Ishikawa (cell line): ENCODE measurements at regions not wholly inside any gene's neighbourhood (a gene's known extent, or its start where the extent isn't known, plus 50 kb on each side); places are given as distances from the start of the nearest gene placed in this dataset.

Experiments used
- CEBPB ChIP-seq: IDR thresholded peaks from 2 replicates; pipeline ENCODE4 v1.6.1; 2012
- CREB1 ChIP-seq: IDR thresholded peaks from 2 replicates; pipeline ENCODE4 v1.6.1; 2012; ENCODE audit warnings: low read depth
- EGR1 ChIP-seq: IDR thresholded peaks from 2 replicates; pipeline ENCODE4 v1.6.1; 2012
- EP300 ChIP-seq: IDR thresholded peaks from 2 replicates; pipeline ENCODE4 v1.6.1; 2012; ENCODE audit warnings: borderline replicate concordance
- FOXM1 ChIP-seq: IDR thresholded peaks from 2 replicates; pipeline ENCODE4 v1.6.1; 2012; ENCODE audit warnings: low read depth, borderline replicate concordance
- NFIC ChIP-seq: IDR thresholded peaks from 2 replicates; pipeline ENCODE4 v1.6.1; 2012
- RAD21 ChIP-seq: IDR thresholded peaks from 2 replicates; pipeline ENCODE4 v1.6.1; 2012; ENCODE audit warnings: low read depth
- TAF1 ChIP-seq: IDR thresholded peaks from 2 replicates; pipeline ENCODE4 v1.6.1; 2012; ENCODE audit warnings: low read depth, mild to moderate bottlenecking
- TCF12 ChIP-seq: IDR thresholded peaks from 2 replicates; pipeline ENCODE4 v1.6.1; 2012; ENCODE audit warnings: low read depth
- TEAD4 ChIP-seq: IDR thresholded peaks from 2 replicates; pipeline ENCODE4 v1.6.1; 2012
- YY1 ChIP-seq: IDR thresholded peaks from 2 replicates; pipeline ENCODE4 v1.6.1; 2012; ENCODE audit warnings: low read depth
- ZBTB7A ChIP-seq: IDR thresholded peaks from 2 replicates; pipeline ENCODE4 v1.6.1; 2012; ENCODE audit warnings: low read depth
- TF ChIP-seq, protein P1 (sequence below): IDR thresholded peaks from 2 replicates; pipeline ENCODE4 v1.6.1; 2012
- TF ChIP-seq, protein P2 (sequence below): IDR thresholded peaks from 2 replicates; pipeline ENCODE4 v1.6.1; 2012; ENCODE audit warnings: low read depth, mild to moderate bottlenecking
- TF ChIP-seq, protein P3 (sequence below): IDR thresholded peaks from 2 replicates; pipeline ENCODE4 v1.6.1; 2012

DNA sequence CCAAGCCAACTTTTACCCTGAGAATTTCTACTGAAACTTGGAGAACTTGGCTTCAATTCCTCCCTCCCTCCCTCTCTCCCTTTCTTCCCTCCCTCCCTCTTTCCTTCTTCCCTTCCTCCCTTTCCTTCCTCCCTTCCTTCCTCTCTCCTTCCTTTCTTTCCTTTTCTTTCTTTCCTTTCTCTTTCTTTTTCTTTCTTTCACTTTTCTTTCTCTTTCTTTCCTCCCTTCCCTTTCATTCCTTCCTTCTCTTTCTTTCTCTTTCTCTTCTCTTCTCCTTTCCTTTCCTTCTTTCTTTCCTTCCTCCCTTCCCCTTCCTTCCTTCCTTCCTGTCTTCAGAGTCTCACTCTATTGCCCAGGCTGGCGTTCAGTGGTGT lies 268.1 kb upstream of the SDK2 start:
- TF ChIP-seq TEAD4: no peak
- no peak for TF ChIP-seq TCF12
- TF ChIP-seq, protein P1, sequence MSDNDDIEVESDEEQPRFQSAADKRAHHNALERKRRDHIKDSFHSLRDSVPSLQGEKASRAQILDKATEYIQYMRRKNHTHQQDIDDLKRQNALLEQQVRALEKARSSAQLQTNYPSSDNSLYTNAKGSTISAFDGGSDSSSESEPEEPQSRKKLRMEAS: no peak
- TF ChIP-seq, protein P2, sequence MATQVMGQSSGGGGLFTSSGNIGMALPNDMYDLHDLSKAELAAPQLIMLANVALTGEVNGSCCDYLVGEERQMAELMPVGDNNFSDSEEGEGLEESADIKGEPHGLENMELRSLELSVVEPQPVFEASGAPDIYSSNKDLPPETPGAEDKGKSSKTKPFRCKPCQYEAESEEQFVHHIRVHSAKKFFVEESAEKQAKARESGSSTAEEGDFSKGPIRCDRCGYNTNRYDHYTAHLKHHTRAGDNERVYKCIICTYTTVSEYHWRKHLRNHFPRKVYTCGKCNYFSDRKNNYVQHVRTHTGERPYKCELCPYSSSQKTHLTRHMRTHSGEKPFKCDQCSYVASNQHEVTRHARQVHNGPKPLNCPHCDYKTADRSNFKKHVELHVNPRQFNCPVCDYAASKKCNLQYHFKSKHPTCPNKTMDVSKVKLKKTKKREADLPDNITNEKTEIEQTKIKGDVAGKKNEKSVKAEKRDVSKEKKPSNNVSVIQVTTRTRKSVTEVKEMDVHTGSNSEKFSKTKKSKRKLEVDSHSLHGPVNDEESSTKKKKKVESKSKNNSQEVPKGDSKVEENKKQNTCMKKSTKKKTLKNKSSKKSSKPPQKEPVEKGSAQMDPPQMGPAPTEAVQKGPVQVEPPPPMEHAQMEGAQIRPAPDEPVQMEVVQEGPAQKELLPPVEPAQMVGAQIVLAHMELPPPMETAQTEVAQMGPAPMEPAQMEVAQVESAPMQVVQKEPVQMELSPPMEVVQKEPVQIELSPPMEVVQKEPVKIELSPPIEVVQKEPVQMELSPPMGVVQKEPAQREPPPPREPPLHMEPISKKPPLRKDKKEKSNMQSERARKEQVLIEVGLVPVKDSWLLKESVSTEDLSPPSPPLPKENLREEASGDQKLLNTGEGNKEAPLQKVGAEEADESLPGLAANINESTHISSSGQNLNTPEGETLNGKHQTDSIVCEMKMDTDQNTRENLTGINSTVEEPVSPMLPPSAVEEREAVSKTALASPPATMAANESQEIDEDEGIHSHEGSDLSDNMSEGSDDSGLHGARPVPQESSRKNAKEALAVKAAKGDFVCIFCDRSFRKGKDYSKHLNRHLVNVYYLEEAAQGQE: no peak
- no peak for TF ChIP-seq CREB1
- TF ChIP-seq, protein P3, sequence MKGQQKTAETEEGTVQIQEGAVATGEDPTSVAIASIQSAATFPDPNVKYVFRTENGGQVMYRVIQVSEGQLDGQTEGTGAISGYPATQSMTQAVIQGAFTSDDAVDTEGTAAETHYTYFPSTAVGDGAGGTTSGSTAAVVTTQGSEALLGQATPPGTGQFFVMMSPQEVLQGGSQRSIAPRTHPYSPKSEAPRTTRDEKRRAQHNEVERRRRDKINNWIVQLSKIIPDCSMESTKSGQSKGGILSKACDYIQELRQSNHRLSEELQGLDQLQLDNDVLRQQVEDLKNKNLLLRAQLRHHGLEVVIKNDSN: no peak
- no peak for TF ChIP-seq EGR1
- TF ChIP-seq TAF1: no peak

DNA sequence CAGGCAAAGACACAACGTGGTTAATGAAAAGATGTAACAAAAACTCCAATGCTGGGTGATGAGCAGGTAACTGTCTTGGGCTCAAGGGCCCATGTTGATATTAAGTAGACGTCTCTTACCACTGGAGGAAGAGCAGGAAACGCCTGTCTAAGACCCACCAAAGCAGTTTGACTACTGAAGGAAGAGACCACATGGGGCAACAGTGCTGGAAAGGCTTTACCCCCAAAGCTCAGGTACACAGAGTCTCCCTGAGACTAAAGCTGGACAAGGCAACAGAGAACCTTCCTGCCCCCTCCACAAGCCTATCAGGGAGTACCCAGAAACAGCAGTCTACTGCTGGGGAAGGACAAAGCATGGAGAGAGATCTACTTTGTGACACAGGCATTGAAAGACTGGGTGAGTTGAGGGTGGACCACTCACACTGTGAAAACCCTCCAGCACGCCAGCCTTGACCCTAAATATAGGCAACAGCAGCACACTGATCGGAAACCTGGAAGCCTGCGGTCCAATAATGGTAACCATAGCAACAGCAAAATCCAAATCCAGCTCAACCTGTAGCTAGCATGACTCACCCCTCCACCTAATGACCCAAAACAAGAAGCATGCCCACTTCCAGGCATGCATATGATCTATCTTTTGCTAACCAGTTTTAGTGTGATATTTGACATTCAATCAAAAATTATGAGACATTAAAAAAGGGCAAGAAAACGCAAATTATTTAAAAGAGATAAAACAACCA lies 270.5 kb upstream of the SDK2 start:
- no peak for TF ChIP-seq ZBTB7A
- TF ChIP-seq, protein P3: no peak
- no peak for TF ChIP-seq CREB1
- TF ChIP-seq, protein P2: no peak
- no peak for TF ChIP-seq FOXM1
- TF ChIP-seq RAD21: no peak
- no peak for TF ChIP-seq CEBPB
- TF ChIP-seq EP300: no peak
- TF ChIP-seq NFIC: no peak
- no peak for TF ChIP-seq TAF1
- TF ChIP-seq, protein P1: no peak
- no peak for TF ChIP-seq TCF12
- TF ChIP-seq TEAD4: no peak
- TF ChIP-seq EGR1: no peak
- no peak for TF ChIP-seq YY1

DNA sequence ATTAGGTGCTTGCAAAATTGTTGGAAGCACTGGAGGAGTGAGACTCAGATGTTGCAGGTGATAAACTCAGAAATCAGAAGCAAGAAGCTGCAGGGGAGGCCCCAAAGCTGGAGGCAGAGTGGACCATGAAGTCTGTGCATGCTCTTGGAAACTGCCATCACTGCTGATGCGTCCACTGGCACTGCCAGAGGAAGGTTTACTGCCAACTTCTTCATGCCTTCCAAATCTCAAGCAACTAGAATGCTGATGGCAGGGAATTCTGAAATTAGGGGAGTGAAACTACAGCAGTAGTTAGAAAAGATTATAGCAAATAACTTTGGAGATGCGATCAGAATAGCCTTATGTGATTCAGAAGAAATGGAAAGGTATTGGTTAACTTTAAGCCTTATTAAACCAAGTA lies 277.1 kb upstream of the SDK2 start:
- TF ChIP-seq, protein P2: no peak
- TF ChIP-seq RAD21 (no peak), EGR1 (no peak)
- TF ChIP-seq, protein P1: no peak

DNA sequence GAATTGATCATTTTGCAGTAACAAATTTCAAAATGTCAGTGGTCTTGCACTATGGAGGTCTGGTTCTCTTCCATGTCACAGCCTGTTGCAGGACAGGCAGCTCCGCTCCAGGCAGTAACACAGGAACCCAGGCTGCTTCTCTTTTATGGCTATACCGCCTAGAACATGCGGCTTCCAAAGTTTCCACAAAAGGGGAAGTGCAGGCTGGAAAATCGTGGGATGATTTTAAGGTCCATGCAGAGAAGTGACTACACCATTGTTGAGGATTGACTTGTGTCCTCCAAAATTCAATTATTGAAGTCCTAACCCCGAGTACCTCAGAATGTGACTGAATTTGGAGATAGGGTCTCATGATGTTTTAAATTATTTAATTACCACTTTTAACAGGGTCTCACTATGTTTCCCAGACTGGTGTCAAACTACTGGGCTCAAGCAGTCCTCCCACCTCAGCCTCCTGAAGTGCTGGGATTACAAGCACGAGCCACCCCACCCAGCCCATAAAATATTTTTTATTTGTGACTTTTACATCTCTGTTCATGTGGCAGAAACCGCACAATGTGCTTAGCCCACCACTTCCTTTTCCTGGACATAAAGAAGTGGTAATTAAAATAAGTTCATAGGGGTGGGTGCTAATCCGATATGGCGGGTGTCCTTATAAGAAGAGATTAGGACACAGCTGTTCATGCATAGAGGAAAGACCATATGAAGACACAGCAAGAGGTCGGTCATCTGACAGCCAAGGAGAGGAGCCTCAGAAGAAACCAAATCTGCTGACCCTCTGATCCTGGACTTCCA lies 279.2 kb upstream of the RPL38 start:
- TF ChIP-seq EGR1: no peak
- TF ChIP-seq TEAD4: no peak
- TF ChIP-seq, protein P1: no peak
- no peak for TF ChIP-seq CEBPB
- TF ChIP-seq EP300: no peak
- TF ChIP-seq RAD21: no peak
- TF ChIP-seq, protein P2: no peak
- TF ChIP-seq TCF12: no peak
- TF ChIP-seq TAF1: no peak
- TF ChIP-seq YY1: no peak
- TF ChIP-seq NFIC: no peak
- no peak for TF ChIP-seq CREB1
- TF ChIP-seq FOXM1: no peak
- TF ChIP-seq, protein P3: no peak
- no peak for TF ChIP-seq ZBTB7A
